Keratinocyte (primary cell): ENCODE measurements at regions not wholly inside any gene's neighbourhood (a gene's known extent, or its start where the extent isn't known, plus 50 kb on each side); places are given as distances from the start of the nearest gene placed in this dataset.

ENCODE experiments used
- EZH2 ChIP-seq: IDR thresholded peaks from one replicate; pipeline ENCODE4 v1.6.1; 2012; ENCODE audit warnings: inconsistent platforms, mild to moderate bottlenecking, low read length, moderate library complexity
- TF ChIP-seq, protein P1 (sequence below), 3 experiments: IDR thresholded peaks in 1 of 3; conservative IDR thresholded peaks in 1 of 3; optimal IDR thresholded peaks in 1 of 3; 2 replicates in 2 of 3; 3 replicates in 1 of 3; pipeline versions ENCODE3 to v1.5.1; 2011; ENCODE audit warnings: low read length in 3 of 3, mild to moderate bottlenecking in 3 of 3, moderate library complexity in 2 of 3, control low read depth in 1 of 3, inconsistent platforms in 1 of 3; ENCODE audit not compliant: insufficient read depth in 2 of 3; ENCODE audit errors: extremely low read depth in 1 of 3

DNA sequence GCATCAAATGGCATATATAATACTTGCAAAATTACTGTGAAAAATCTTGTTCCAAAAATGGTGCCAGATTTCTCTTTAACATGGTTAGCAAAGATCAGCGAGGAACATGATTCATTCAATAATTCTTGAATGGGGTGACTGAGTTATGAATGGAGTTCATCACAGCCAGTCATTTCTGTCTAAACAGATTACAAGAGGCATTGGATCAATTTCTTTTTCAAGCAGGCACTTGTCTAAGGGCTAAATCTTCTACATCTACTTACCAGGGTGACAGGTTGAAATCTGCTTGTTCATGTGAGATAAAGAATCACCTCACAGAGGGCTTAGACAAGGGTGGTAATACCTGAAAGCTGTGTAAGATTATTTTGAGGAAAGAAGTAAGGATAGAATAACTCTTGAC lies 247.7 kb downstream of the ATP23 start:
- TF ChIP-seq, protein P1, sequence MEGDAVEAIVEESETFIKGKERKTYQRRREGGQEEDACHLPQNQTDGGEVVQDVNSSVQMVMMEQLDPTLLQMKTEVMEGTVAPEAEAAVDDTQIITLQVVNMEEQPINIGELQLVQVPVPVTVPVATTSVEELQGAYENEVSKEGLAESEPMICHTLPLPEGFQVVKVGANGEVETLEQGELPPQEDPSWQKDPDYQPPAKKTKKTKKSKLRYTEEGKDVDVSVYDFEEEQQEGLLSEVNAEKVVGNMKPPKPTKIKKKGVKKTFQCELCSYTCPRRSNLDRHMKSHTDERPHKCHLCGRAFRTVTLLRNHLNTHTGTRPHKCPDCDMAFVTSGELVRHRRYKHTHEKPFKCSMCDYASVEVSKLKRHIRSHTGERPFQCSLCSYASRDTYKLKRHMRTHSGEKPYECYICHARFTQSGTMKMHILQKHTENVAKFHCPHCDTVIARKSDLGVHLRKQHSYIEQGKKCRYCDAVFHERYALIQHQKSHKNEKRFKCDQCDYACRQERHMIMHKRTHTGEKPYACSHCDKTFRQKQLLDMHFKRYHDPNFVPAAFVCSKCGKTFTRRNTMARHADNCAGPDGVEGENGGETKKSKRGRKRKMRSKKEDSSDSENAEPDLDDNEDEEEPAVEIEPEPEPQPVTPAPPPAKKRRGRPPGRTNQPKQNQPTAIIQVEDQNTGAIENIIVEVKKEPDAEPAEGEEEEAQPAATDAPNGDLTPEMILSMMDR (optimal IDR thresholded peaks at IDR 0.05 in 1 of 3, IDR thresholded peaks at IDR 0.05 in 1 of 3, conservative IDR thresholded peaks at IDR 0.05 in 1 of 3; ENCODE audit: extremely low read depth in 1 of 3, insufficient read depth in 2 of 3, low read length in 3 of 3): no peak
- TF ChIP-seq EZH2: no peak
